ENCODE measurements at regions not wholly inside any gene's neighbourhood (a gene's known extent, or its start where the extent isn't known, plus 50 kb on each side); places are given as distances from the start of the nearest gene placed in this dataset.
"Not testable (repeated sequence)": the region's sequence is repeated elsewhere in the genome, so short reads cannot be mapped to it uniquely, and the experiment has no call there.

- no peak for DNase-seq (ENCODE audit: low spot score)
These were observed 166.3 kb downstream of the KIF26A start for GRCh38 chr14:104304451-104305351.

- no peak for DNase-seq (ENCODE audit: low spot score)
These were observed 167.4 kb downstream of the KIF26A start for GRCh38 chr14:104305511-104306449.

- DNase-seq (ENCODE audit: low spot score) = no peak
These were observed 168.2 kb downstream of the KIF26A start for GRCh38 chr14:104306450-104307040.

- DNase-seq (ENCODE audit: low spot score) = no peak
These were observed 168.8 kb downstream of the KIF26A start for GRCh38 chr14:104307246-104307626.

GRCh38 chr14:104307627-104308401, 169.4 kb downstream of the KIF26A start:
- DNase-seq (ENCODE audit: low spot score) = no peak

GRCh38 chr14:104308534-104308933, 170.1 kb downstream of the KIF26A start:
- DNase-seq (ENCODE audit: low spot score) = not testable (repeated sequence)

- DNase-seq (ENCODE audit: low spot score) = no peak
These were observed 171.4 kb downstream of the KIF26A start for GRCh38 chr14:104309657-104310369.

- DNase-seq (ENCODE audit: low spot score) = no peak
These were observed 173.0 kb downstream of the KIF26A start for GRCh38 chr14:104311358-104311757.

GRCh38 chr14:104313674-104314073, 175.3 kb downstream of the KIF26A start:
- DNase-seq (ENCODE audit: low spot score) = no peak

- no peak for DNase-seq (ENCODE audit: low spot score)
These were observed 176.0 kb downstream of the KIF26A start for GRCh38 chr14:104314251-104314941.

GRCh38 chr14:104315169-104315568, 176.8 kb downstream of the KIF26A start:
- no peak for DNase-seq (ENCODE audit: low spot score)

GRCh38 chr14:104315625-104316024, 177.2 kb downstream of the KIF26A start:
- no peak for DNase-seq (ENCODE audit: low spot score)

- DNase-seq (ENCODE audit: low spot score) = no peak
These were observed 177.8 kb downstream of the KIF26A start for GRCh38 chr14:104316121-104316722.

GRCh38 chr14:104316723-104317491, 178.5 kb downstream of the KIF26A start:
- no peak for DNase-seq (ENCODE audit: low spot score)

GRCh38 chr14:104317492-104317805, 179.1 kb downstream of the KIF26A start:
- no peak for DNase-seq (ENCODE audit: low spot score)

- no peak for DNase-seq (ENCODE audit: low spot score)
These were observed 179.7 kb downstream of the KIF26A start for GRCh38 chr14:104317975-104318557.

GRCh38 chr14:104318558-104319490, 180.4 kb downstream of the KIF26A start:
- DNase-seq (ENCODE audit: low spot score) = no peak

All from HT-29 (cell line).